Gastrocnemius medialis (tissue), 4 donors: ENCODE measurements at regions not wholly inside any gene's neighbourhood (a gene's known extent, or its start where the extent isn't known, plus 50 kb on each side); places are given as distances from the start of the nearest gene placed in this dataset.

Experiments used
- CTCF ChIP-seq, 5 experiments: fragments of 450-650 bp in 3 of 5; fragments of 200-600 bp in 2 of 5; sonication (generic) in 2 of 5; IDR thresholded peaks in 4 of 5; conservative IDR thresholded peaks in 1 of 5; 1 replicate in 4 of 5; 2 replicates in 1 of 5; pipeline ENCODE4 v1.5.1; 2016 to 2019; ENCODE audit warnings: antibody characterized with exemption in 5 of 5, mild to moderate bottlenecking in 3 of 5, moderate library complexity in 3 of 5
- POLR2A ChIP-seq, 2 donors: fragments of 450-650 bp; IDR thresholded peaks; one replicate each; pipeline ENCODE4 v1.6.1; 2017; ENCODE audit warnings: antibody characterized with exemption in 2 of 2, mild to moderate bottlenecking in 2 of 2, moderate library complexity in 2 of 2

- no peak for TF ChIP-seq CTCF (IDR thresholded peaks at IDR 0.05 in 4 of 5, conservative IDR thresholded peaks at IDR 0.05 in 1 of 5)
- TF ChIP-seq POLR2A (IDR thresholded peaks at IDR 0.05), result no peak
These were observed 214.8 kb downstream of the IKZF2 start for GRCh38 chr2:212936572-212936971.
